ENCODE measurements at regions not wholly inside any gene's neighbourhood (a gene's known extent, or its start where the extent isn't known, plus 50 kb on each side); places are given as distances from the start of the nearest gene placed in this dataset.
A peak's percentile ranks its signal among the peaks of the same experiment; 100 is the strongest.

DNA sequence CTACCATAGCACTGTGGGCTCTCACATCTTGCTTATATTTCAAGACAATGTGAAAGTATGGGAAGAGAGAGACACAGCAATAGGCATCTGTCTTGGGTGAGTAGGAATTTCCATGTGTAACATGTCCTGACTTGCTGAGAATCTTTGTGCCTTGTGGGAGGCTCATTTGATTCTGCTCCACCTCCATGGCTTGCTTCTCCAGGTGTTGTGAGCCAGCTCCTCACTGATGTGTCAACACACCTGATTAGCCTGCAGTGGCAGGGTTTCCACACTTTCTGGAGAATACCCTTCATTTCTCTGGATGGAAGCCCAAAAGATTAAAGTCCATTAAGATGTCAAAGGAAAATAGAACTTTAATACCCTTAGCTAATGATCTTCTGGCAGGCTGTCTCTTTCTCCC, 613.6 kb downstream of the ZNF608 start:
- POLR2A ChIA-PET: no interaction called here

DNA sequence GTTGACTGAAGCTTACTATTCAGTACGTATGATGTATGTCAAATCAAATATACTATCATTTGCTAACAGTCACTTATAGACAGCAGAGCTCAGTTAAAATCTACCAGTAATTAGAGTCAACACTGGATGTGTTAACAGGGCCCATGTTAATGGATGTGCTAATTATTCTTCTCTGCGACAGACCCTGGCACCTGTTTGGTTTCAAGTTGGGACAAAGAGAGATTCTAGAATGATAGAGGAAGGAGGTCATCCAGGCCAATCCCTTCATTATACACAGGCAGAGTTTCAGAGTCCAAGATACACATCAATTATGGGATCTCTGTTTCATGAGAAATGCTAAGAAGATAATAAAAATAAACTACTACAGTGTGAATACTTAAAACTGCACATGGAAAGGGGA, 615.0 kb downstream of the ZNF608 start:
- H3K4me3 ChIP-seq (ENCODE audit: low read depth, low read length): no peak overlapping the region
- no peaks in the 10 kb centered on the region for H3K36me3 ChIP-seq (ENCODE audit: control insufficient read depth in 2 of 2, insufficient read depth in 1 of 2, low read length in 2 of 2)
- H3K4me1 ChIP-seq (ENCODE audit: control insufficient read depth, insufficient read depth, low read length): peaks cover 17% of the 10 kb centered on the region
- H3K27ac ChIP-seq (ENCODE audit: extremely low read depth, low read depth, low read length): no peak overlapping the region
- TF ChIP-seq ZNF416 (tag by site-specific recombination; IDR thresholded peaks at IDR 0.05) (no peak), ZNF221 (tag by site-specific recombination; IDR thresholded peaks at IDR 0.05; ENCODE audit: borderline replicate concordance) (no peak), PRDM1 (tag by site-specific recombination; IDR thresholded peaks at IDR 0.05) (no peak), ZNF76 (tag by site-specific recombination; IDR thresholded peaks at IDR 0.05; ENCODE audit: borderline replicate concordance, low read depth) (no peak), SP2 (tag by site-specific recombination; IDR thresholded peaks at IDR 0.05) (no peak), ZNF239 (tag by site-specific recombination; IDR thresholded peaks at IDR 0.05) (no peak), ZNF596 (tag by site-specific recombination; IDR thresholded peaks at IDR 0.05) (no peak), ZNF174 (tag by site-specific recombination; IDR thresholded peaks at IDR 0.05) (no peak), ZFP41 (tag by site-specific recombination; IDR thresholded peaks at IDR 0.05; ENCODE audit: borderline replicate concordance) (no peak)
- TF ChIP-seq, protein P1, sequence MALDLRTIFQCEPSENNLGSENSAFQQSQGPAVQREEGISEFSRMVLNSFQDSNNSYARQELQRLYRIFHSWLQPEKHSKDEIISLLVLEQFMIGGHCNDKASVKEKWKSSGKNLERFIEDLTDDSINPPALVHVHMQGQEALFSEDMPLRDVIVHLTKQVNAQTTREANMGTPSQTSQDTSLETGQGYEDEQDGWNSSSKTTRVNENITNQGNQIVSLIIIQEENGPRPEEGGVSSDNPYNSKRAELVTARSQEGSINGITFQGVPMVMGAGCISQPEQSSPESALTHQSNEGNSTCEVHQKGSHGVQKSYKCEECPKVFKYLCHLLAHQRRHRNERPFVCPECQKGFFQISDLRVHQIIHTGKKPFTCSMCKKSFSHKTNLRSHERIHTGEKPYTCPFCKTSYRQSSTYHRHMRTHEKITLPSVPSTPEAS (tag by site-specific recombination; IDR thresholded peaks at IDR 0.05): no peak
- TF ChIP-seq, protein P2, sequence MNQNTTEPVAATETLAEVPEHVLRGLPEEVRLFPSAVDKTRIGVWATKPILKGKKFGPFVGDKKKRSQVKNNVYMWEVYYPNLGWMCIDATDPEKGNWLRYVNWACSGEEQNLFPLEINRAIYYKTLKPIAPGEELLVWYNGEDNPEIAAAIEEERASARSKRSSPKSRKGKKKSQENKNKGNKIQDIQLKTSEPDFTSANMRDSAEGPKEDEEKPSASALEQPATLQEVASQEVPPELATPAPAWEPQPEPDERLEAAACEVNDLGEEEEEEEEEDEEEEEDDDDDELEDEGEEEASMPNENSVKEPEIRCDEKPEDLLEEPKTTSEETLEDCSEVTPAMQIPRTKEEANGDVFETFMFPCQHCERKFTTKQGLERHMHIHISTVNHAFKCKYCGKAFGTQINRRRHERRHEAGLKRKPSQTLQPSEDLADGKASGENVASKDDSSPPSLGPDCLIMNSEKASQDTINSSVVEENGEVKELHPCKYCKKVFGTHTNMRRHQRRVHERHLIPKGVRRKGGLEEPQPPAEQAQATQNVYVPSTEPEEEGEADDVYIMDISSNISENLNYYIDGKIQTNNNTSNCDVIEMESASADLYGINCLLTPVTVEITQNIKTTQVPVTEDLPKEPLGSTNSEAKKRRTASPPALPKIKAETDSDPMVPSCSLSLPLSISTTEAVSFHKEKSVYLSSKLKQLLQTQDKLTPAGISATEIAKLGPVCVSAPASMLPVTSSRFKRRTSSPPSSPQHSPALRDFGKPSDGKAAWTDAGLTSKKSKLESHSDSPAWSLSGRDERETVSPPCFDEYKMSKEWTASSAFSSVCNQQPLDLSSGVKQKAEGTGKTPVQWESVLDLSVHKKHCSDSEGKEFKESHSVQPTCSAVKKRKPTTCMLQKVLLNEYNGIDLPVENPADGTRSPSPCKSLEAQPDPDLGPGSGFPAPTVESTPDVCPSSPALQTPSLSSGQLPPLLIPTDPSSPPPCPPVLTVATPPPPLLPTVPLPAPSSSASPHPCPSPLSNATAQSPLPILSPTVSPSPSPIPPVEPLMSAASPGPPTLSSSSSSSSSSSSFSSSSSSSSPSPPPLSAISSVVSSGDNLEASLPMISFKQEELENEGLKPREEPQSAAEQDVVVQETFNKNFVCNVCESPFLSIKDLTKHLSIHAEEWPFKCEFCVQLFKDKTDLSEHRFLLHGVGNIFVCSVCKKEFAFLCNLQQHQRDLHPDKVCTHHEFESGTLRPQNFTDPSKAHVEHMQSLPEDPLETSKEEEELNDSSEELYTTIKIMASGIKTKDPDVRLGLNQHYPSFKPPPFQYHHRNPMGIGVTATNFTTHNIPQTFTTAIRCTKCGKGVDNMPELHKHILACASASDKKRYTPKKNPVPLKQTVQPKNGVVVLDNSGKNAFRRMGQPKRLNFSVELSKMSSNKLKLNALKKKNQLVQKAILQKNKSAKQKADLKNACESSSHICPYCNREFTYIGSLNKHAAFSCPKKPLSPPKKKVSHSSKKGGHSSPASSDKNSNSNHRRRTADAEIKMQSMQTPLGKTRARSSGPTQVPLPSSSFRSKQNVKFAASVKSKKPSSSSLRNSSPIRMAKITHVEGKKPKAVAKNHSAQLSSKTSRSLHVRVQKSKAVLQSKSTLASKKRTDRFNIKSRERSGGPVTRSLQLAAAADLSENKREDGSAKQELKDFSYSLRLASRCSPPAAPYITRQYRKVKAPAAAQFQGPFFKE (tag by site-specific recombination; IDR thresholded peaks at IDR 0.05; ENCODE audit: borderline replicate concordance): no peak
- TF ChIP-seq, protein P3, sequence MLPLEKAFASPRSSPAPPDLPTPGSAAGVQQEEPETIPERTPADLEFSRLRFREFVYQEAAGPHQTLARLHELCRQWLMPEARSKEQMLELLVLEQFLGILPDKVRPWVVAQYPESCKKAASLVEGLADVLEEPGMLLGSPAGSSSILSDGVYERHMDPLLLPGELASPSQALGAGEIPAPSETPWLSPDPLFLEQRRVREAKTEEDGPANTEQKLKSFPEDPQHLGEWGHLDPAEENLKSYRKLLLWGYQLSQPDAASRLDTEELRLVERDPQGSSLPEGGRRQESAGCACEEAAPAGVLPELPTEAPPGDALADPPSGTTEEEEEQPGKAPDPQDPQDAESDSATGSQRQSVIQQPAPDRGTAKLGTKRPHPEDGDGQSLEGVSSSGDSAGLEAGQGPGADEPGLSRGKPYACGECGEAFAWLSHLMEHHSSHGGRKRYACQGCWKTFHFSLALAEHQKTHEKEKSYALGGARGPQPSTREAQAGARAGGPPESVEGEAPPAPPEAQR (tag by site-specific recombination; IDR thresholded peaks at IDR 0.05): no peak
- POLR2A ChIA-PET: no interaction called here
- H3K9me3 ChIP-seq (ENCODE audit: control insufficient read depth, insufficient read depth, low read depth, low read length): no peaks in the 10 kb centered on the region
- CTCF ChIA-PET: no interaction called here

More for the DNA sequence above, 613.6 kb downstream of the ZNF608 start:
- Histone ChIP-seq H3K27ac (ENCODE audit: extremely low read depth, low read depth, low read length) (no peak overlapping the region; the same call in 1 of the 2 replicates), H3K4me3 (ENCODE audit: low read depth, low read length) (no peak overlapping the region), H3K4me1 (ENCODE audit: control insufficient read depth, insufficient read depth, low read length) (peaks cover 10% of the 10 kb centered on the region), H3K36me3 (ENCODE audit: control insufficient read depth in 2 of 2, insufficient read depth in 1 of 2, low read length in 2 of 2) (no peaks in the 10 kb centered on the region), H3K9me3 (ENCODE audit: control insufficient read depth, insufficient read depth, low read depth, low read length) (no peaks in the 10 kb centered on the region)
- TF ChIP-seq ZNF558 (tag by site-specific recombination; IDR thresholded peaks at IDR 0.05) (0 out of 2 replicates have a peak, but pooled peaks have one; percentile 43), ZNF157 (tag by site-specific recombination; IDR thresholded peaks at IDR 0.05) (no peak), ZFP37 (tag by site-specific recombination; IDR thresholded peaks at IDR 0.05) (no peak), ZNF202 (tag by site-specific recombination; IDR thresholded peaks at IDR 0.05; ENCODE audit: borderline replicate concordance) (no peak), YY1 (tag by site-specific recombination; IDR thresholded peaks at IDR 0.05) (no peak), ZNF354C (tag by site-specific recombination; IDR thresholded peaks at IDR 0.05; ENCODE audit: borderline replicate concordance, low read depth) (no peak), EGR2 (tag by site-specific recombination; IDR thresholded peaks at IDR 0.05; ENCODE audit: low read depth) (no peak), ZBTB17 (tag by site-specific recombination; IDR thresholded peaks at IDR 0.05) (0 out of 2 replicates have a peak, but pooled peaks have one; percentile 1)
- CTCF ChIA-PET: interaction anchor here (0.5 kb wide), 1 partner anchor 106 kb away, joined by 3 read pairs; no protein-coding TSS in a partner anchor

All from HEK293 (cell line).